Liver (tissue), 8 donors: ENCODE measurements at regions not wholly inside any gene's neighbourhood (a gene's known extent, or its start where the extent isn't known, plus 50 kb on each side); places are given as distances from the start of the nearest gene placed in this dataset.

Experiments
- DNase-seq: peaks from one replicate; pipeline ENCODE4 v3.0.0-alpha.2; 2017; ENCODE audit warnings: low spot score
- H3K27ac ChIP-seq, 2 donors: one replicate each; pipeline ENCODE4 v1.7.0; 2013; ENCODE audit warnings: inconsistent platforms in 2 of 2, low read length in 2 of 2, control low read depth in 1 of 2, low read depth in 1 of 2, mild to moderate bottlenecking in 1 of 2
- H3K27me3 ChIP-seq, 4 donors: one replicate each; pipeline versions ENCODE4 v1.6.1 to v1.7.0; 2013; ENCODE audit warnings: low read length in 3 of 4, inconsistent platforms in 1 of 4, mild to moderate bottlenecking in 1 of 4, moderate library complexity in 1 of 4; ENCODE audit not compliant: control insufficient read depth in 4 of 4, insufficient read depth in 4 of 4
- H3K36me3 ChIP-seq, 4 donors: one replicate each; pipeline versions ENCODE4 v1.6.1 to v1.7.0; 2013; ENCODE audit warnings: low read length in 3 of 4, mild to moderate bottlenecking in 3 of 4, low read depth in 1 of 4, moderate library complexity in 1 of 4; ENCODE audit not compliant: control insufficient read depth in 4 of 4, insufficient read depth in 3 of 4
- H3K4me1 ChIP-seq, 4 donors: one replicate each; pipeline versions ENCODE4 v1.6.1 to v1.7.0; 2013; ENCODE audit warnings: low read length in 3 of 4, mild to moderate bottlenecking in 3 of 4, moderate library complexity in 1 of 4; ENCODE audit not compliant: control insufficient read depth in 4 of 4, insufficient read depth in 4 of 4
- H3K4me3 ChIP-seq, 3 donors: one replicate each; pipeline versions ENCODE4 v1.6.1 to v1.7.0; 2013; ENCODE audit warnings: low read length in 3 of 3, control low read depth in 1 of 3, low read depth in 1 of 3, mild to moderate bottlenecking in 1 of 3
- H3K9ac ChIP-seq, 2 donors: one replicate each; pipeline ENCODE4 v1.7.0; 2013; ENCODE audit warnings: low read length in 2 of 2, mild to moderate bottlenecking in 2 of 2, moderate library complexity in 2 of 2, control low read depth in 1 of 2, low read depth in 1 of 2
- H3K9me3 ChIP-seq, 4 donors: one replicate each; pipeline versions ENCODE4 v1.6.1 to v1.7.0; 2013; ENCODE audit warnings: low read length in 3 of 4; ENCODE audit not compliant: control insufficient read depth in 4 of 4
- ATF3 ChIP-seq: IDR thresholded peaks from 2 replicates; pipeline ENCODE4 v1.6.1; 2016; ENCODE audit warnings: antibody characterized with exemption
- EGR1 ChIP-seq, 2 donors: IDR thresholded peaks; 2 replicates each; pipeline ENCODE4 v1.6.1; 2016 to 2018; ENCODE audit warnings: antibody characterized with exemption in 2 of 2, low read depth in 2 of 2
- FOXA1 ChIP-seq: IDR thresholded peaks from 2 replicates; pipeline ENCODE4 v1.6.1; 2016; ENCODE audit warnings: antibody characterized with exemption
- FOXA2 ChIP-seq: IDR thresholded peaks from 2 replicates; pipeline ENCODE4 v1.6.1; 2016; ENCODE audit warnings: antibody characterized with exemption
- GABPA ChIP-seq, 2 donors: IDR thresholded peaks in 1 of 2; conservative IDR thresholded peaks in 1 of 2; 2 replicates each; pipeline ENCODE4 v1.6.1; 2016; ENCODE audit warnings: antibody characterized with exemption in 2 of 2, mild to moderate bottlenecking in 1 of 2, moderate library complexity in 1 of 2
- HNF4A ChIP-seq, 2 donors: conservative IDR thresholded peaks; 2 replicates each; pipeline ENCODE4 v1.6.1; 2016; ENCODE audit warnings: antibody characterized with exemption in 2 of 2, mild to moderate bottlenecking in 2 of 2
- HNF4G ChIP-seq: IDR thresholded peaks from 2 replicates; pipeline ENCODE4 v1.6.1; 2016; ENCODE audit warnings: antibody characterized with exemption
- NR2F2 ChIP-seq: IDR thresholded peaks from 2 replicates; pipeline ENCODE4 v1.6.1; 2016; ENCODE audit warnings: antibody characterized with exemption
- RAD21 ChIP-seq, 2 donors: IDR thresholded peaks; 2 replicates each; pipeline ENCODE4 v1.6.1; 2016; ENCODE audit warnings: antibody characterized with exemption in 2 of 2, mild to moderate bottlenecking in 2 of 2
- RXRA ChIP-seq, 2 donors: IDR thresholded peaks; 2 replicates each; pipeline ENCODE4 v1.6.1; 2017 to 2018; ENCODE audit warnings: antibody characterized with exemption in 2 of 2, mild to moderate bottlenecking in 1 of 2
- SP1 ChIP-seq: IDR thresholded peaks from 2 replicates; pipeline ENCODE4 v1.6.1; 2018; ENCODE audit warnings: antibody characterized with exemption, mild to moderate bottlenecking
- TAF1 ChIP-seq: conservative IDR thresholded peaks from 2 replicates; pipeline ENCODE4 v1.6.1; 2016; ENCODE audit warnings: antibody characterized with exemption, mild to moderate bottlenecking
- ZBTB33 ChIP-seq: IDR thresholded peaks from 2 replicates; pipeline ENCODE4 v1.6.1; 2016; ENCODE audit warnings: antibody characterized with exemption
- WGBS: extraction: QIAGEN DNeasy Blood & Tissue Kit; methylation state at CpG from one replicate; pipeline ENCODE4 v1.1.7; 2013; 5-methylcytosine and 5-hydroxymethylcytosine counted together
- TF ChIP-seq, protein P1 (sequence below): IDR thresholded peaks from 2 replicates; pipeline ENCODE4 v1.6.1; 2016; ENCODE audit warnings: antibody characterized with exemption, mild to moderate bottlenecking
- TF ChIP-seq, protein P2 (sequence below): fragments of 150-350 bp; IDR thresholded peaks from 2 replicates; pipeline ENCODE4 v1.5.1; 2017; ENCODE audit warnings: improper control_type of control experiment, low read depth, low read length; ENCODE audit not compliant: missing input control
- donor health status: healthy.
- donor health status: healthy.
- donor health status: healthy.
- donor health status: healthy.
- donor health status: healthy.

DNA sequence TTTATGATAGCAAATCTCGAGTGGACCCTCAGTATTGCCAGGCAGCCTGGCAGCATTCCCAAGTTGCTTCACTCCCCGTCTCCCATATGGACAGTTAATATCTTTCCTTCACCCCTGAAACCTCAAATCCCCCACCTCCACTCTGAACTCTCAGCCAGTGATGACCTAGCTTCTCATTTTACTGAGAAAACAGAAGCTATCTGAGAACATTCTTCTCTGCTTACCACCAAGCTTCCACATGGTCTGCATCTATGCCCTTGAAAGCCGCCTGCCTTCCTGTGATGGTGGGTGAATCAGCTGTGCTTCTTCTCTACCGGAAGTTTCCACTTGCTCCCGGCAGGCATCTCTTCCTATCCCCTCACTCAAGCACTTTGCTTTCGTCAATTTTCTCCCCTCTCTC lies 529.2 kb downstream of the EPHA4 start:
- H3K36me3 ChIP-seq, result no peaks in the 10 kb centered on the region
- no peak overlapping the region for H3K27ac ChIP-seq
- peaks cover 0 to 4% (median 0%) of the 10 kb centered on the region in 4 donors for H3K27me3 ChIP-seq
- H3K4me1 ChIP-seq, result no peaks in the 10 kb centered on the region
- DNase-seq, result no peak
- no peak overlapping the region for H3K4me3 ChIP-seq
- H3K9ac ChIP-seq, result no peak overlapping the region
- WGBS, result 76% methylated on average over 6 of the region's 6 CpGs
- H3K9me3 ChIP-seq, result no peaks in the 10 kb centered on the region
- TF ChIP-seq RXRA (IDR thresholded peaks at IDR 0.05) (no peak), FOXA2 (no peak), EGR1 (IDR thresholded peaks at IDR 0.05; ENCODE audit: low read depth in 2 of 2) (no peak), FOXA1 (no peak), ZBTB33 (no peak), TAF1 (no peak), GABPA (IDR thresholded peaks at IDR 0.05 in 1 of 2, conservative IDR thresholded peaks at IDR 0.05 in 1 of 2) (no peak), HNF4A (conservative IDR thresholded peaks at IDR 0.05) (no peak), ATF3 (no peak)
- TF ChIP-seq, protein P1, sequence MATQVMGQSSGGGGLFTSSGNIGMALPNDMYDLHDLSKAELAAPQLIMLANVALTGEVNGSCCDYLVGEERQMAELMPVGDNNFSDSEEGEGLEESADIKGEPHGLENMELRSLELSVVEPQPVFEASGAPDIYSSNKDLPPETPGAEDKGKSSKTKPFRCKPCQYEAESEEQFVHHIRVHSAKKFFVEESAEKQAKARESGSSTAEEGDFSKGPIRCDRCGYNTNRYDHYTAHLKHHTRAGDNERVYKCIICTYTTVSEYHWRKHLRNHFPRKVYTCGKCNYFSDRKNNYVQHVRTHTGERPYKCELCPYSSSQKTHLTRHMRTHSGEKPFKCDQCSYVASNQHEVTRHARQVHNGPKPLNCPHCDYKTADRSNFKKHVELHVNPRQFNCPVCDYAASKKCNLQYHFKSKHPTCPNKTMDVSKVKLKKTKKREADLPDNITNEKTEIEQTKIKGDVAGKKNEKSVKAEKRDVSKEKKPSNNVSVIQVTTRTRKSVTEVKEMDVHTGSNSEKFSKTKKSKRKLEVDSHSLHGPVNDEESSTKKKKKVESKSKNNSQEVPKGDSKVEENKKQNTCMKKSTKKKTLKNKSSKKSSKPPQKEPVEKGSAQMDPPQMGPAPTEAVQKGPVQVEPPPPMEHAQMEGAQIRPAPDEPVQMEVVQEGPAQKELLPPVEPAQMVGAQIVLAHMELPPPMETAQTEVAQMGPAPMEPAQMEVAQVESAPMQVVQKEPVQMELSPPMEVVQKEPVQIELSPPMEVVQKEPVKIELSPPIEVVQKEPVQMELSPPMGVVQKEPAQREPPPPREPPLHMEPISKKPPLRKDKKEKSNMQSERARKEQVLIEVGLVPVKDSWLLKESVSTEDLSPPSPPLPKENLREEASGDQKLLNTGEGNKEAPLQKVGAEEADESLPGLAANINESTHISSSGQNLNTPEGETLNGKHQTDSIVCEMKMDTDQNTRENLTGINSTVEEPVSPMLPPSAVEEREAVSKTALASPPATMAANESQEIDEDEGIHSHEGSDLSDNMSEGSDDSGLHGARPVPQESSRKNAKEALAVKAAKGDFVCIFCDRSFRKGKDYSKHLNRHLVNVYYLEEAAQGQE, result no peak
- TF ChIP-seq, protein P2, sequence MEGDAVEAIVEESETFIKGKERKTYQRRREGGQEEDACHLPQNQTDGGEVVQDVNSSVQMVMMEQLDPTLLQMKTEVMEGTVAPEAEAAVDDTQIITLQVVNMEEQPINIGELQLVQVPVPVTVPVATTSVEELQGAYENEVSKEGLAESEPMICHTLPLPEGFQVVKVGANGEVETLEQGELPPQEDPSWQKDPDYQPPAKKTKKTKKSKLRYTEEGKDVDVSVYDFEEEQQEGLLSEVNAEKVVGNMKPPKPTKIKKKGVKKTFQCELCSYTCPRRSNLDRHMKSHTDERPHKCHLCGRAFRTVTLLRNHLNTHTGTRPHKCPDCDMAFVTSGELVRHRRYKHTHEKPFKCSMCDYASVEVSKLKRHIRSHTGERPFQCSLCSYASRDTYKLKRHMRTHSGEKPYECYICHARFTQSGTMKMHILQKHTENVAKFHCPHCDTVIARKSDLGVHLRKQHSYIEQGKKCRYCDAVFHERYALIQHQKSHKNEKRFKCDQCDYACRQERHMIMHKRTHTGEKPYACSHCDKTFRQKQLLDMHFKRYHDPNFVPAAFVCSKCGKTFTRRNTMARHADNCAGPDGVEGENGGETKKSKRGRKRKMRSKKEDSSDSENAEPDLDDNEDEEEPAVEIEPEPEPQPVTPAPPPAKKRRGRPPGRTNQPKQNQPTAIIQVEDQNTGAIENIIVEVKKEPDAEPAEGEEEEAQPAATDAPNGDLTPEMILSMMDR, result no peak

DNA sequence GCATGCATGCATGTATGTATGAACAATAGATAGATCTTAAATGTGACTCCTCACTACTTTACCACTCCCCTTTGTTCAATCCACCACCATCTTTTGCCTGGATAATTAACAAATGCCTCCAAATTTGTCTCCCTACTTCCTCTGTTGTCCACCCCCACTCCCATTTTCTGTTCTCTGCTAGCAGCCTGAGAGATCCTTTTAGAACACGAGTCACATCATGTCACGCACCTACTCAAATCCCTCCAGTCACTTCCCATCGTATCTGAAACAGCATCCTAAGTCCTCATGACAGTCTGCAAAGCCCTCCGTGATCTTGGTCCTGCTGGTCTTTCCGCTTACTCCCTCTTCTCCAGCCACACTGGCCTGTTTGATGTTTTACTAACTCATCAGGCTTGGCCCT lies 527.3 kb downstream of the EPHA4 start:
- Histone ChIP-seq H3K9ac (no peak overlapping the region), H3K27me3 (peaks cover 0 to 4% (median 0%) of the 10 kb centered on the region in 4 donors), H3K36me3 (no peaks in the 10 kb centered on the region), H3K27ac (no peak overlapping the region), H3K4me1 (no peaks in the 10 kb centered on the region), H3K9me3 (no peaks in the 10 kb centered on the region), H3K4me3 (no peak overlapping the region)
- DNase-seq, result no peak
- 76% methylated on average over 5 of the region's 5 CpGs for WGBS
- TF ChIP-seq, protein P2, result no peak
- TF ChIP-seq RAD21 (IDR thresholded peaks at IDR 0.05), result no peak
- TF ChIP-seq SP1, result no peak
- no peak for TF ChIP-seq FOXA2
- no peak for TF ChIP-seq FOXA1
- TF ChIP-seq TAF1, result no peak
- TF ChIP-seq ZBTB33, result no peak
- no peak for TF ChIP-seq EGR1 (IDR thresholded peaks at IDR 0.05; ENCODE audit: low read depth in 2 of 2)
- no peak for TF ChIP-seq NR2F2
- no peak for TF ChIP-seq HNF4A (conservative IDR thresholded peaks at IDR 0.05)
- TF ChIP-seq RXRA (IDR thresholded peaks at IDR 0.05), result no peak
- TF ChIP-seq HNF4G, result no peak
- TF ChIP-seq, protein P1, result no peak
